ENCODE measurements at regions not wholly inside any gene's neighbourhood (a gene's known extent, or its start where the extent isn't known, plus 50 kb on each side); places are given as distances from the start of the nearest gene placed in this dataset.

- DNase-seq (ENCODE audit: low read depth in 2 of 2), result no peak
These were observed 68.4 kb upstream of the DLK1 start for GRCh38 chr14:100658181-100658886.

GRCh38 chr14:100659345-100660001 lies 67.2 kb upstream of the DLK1 start:
- DNase-seq (ENCODE audit: low read depth in 2 of 2), result no peak

- DNase-seq (ENCODE audit: low read depth in 2 of 2), result no peak
These were observed 66.2 kb upstream of the DLK1 start for GRCh38 chr14:100660498-100660881.

GRCh38 chr14:100660882-100661635 lies 65.6 kb upstream of the DLK1 start:
- no peak for DNase-seq (ENCODE audit: low read depth in 2 of 2)

- DNase-seq (ENCODE audit: low read depth in 2 of 2), result peak; percentile 39 to 48
These were observed 63.6 kb upstream of the DLK1 start for GRCh38 chr14:100662879-100663760.

- no peak for DNase-seq (ENCODE audit: low read depth in 2 of 2)
These were observed 63.0 kb upstream of the DLK1 start for GRCh38 chr14:100663761-100664052.

GRCh38 chr14:100664231-100664630 lies 62.5 kb upstream of the DLK1 start:
- no peak for DNase-seq (ENCODE audit: low read depth in 2 of 2)

- no peak for DNase-seq (ENCODE audit: low read depth in 2 of 2)
These were observed 61.7 kb upstream of the DLK1 start for GRCh38 chr14:100664841-100665510.

GRCh38 chr14:100665511-100666032 lies 61.1 kb upstream of the DLK1 start:
- DNase-seq (ENCODE audit: low read depth in 2 of 2), result no peak

GRCh38 chr14:100666403-100666802 lies 60.3 kb upstream of the DLK1 start:
- DNase-seq (ENCODE audit: low read depth in 2 of 2), result no peak

GRCh38 chr14:100666851-100667250 lies 59.8 kb upstream of the DLK1 start:
- no peak for DNase-seq (ENCODE audit: low read depth in 2 of 2)

- no peak for DNase-seq (ENCODE audit: low read depth in 2 of 2)
These were observed 59.0 kb upstream of the DLK1 start for GRCh38 chr14:100667656-100668055.

- no peak for DNase-seq (ENCODE audit: low read depth in 2 of 2)
These were observed 58.3 kb upstream of the DLK1 start for GRCh38 chr14:100668352-100668751.

- no peak for DNase-seq (ENCODE audit: low read depth in 2 of 2)
These were observed 57.7 kb upstream of the DLK1 start for GRCh38 chr14:100669011-100669412.

- DNase-seq (ENCODE audit: low read depth in 2 of 2), result no peak
These were observed 57.2 kb upstream of the DLK1 start for GRCh38 chr14:100669468-100669867.

- DNase-seq (ENCODE audit: low read depth in 2 of 2), result no peak
These were observed 56.5 kb upstream of the DLK1 start for GRCh38 chr14:100670017-100670752.

GRCh38 chr14:100670753-100671049 lies 56.0 kb upstream of the DLK1 start:
- DNase-seq (ENCODE audit: low read depth in 2 of 2), result no peak

GRCh38 chr14:100671386-100671901 lies 55.2 kb upstream of the DLK1 start:
- DNase-seq (ENCODE audit: low read depth in 2 of 2), result no peak

- no peak for DNase-seq (ENCODE audit: low read depth in 2 of 2)
These were observed 54.8 kb upstream of the DLK1 start for GRCh38 chr14:100671906-100672305.

GRCh38 chr14:100673085-100673806 lies 53.4 kb upstream of the DLK1 start:
- no peak for DNase-seq (ENCODE audit: low read depth in 2 of 2)

Data from stimulated activated CD8-positive, alpha-beta memory T cell treated with anti-CD3 and anti-CD28 coated beads, Interleukin-2, amount 100 ng/mL, for 48 hours (primary cell).